ENCODE measurements at regions not wholly inside any gene's neighbourhood (a gene's known extent, or its start where the extent isn't known, plus 50 kb on each side); places are given as distances from the start of the nearest gene placed in this dataset.

DNA sequence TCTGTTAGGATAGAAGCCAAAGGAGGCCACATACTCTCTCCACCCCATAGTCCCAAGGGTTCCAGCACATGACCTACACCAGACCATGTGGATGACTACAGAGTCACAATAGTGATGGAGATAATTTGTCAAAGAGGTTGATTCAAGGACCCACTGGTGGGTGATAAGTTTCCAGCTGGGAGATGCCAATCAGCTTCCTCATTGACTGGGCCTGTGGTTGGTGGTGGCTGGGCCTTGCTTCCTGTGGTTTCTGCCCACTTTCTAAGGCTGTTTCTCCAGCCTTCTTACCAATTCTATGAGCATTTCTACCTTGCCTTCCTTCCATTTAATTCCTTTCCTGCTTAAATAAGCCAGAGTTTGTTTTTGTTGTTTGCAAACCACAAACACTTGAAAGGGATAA lies 95.5 kb upstream of the CPEB2 start:
- Histone ChIP-seq H3K4me1 (no peaks in the 10 kb centered on the region), H3K4me3 (no peak overlapping the region), H3K36me3 (no peaks in the 10 kb centered on the region), H3K9me3 (no peaks in the 10 kb centered on the region), H3K27me3 (no peaks in the 10 kb centered on the region), H3K27ac (no peak overlapping the region)
- TF ChIP-seq, protein P1, sequence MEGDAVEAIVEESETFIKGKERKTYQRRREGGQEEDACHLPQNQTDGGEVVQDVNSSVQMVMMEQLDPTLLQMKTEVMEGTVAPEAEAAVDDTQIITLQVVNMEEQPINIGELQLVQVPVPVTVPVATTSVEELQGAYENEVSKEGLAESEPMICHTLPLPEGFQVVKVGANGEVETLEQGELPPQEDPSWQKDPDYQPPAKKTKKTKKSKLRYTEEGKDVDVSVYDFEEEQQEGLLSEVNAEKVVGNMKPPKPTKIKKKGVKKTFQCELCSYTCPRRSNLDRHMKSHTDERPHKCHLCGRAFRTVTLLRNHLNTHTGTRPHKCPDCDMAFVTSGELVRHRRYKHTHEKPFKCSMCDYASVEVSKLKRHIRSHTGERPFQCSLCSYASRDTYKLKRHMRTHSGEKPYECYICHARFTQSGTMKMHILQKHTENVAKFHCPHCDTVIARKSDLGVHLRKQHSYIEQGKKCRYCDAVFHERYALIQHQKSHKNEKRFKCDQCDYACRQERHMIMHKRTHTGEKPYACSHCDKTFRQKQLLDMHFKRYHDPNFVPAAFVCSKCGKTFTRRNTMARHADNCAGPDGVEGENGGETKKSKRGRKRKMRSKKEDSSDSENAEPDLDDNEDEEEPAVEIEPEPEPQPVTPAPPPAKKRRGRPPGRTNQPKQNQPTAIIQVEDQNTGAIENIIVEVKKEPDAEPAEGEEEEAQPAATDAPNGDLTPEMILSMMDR (IDR thresholded peaks at IDR 0.05), result no peak
- DNase-seq (ENCODE audit: extremely low spot score in 2 of 2), result no peak
- intact Hi-C loops (cut with DNase I), result no loop called here

DNA sequence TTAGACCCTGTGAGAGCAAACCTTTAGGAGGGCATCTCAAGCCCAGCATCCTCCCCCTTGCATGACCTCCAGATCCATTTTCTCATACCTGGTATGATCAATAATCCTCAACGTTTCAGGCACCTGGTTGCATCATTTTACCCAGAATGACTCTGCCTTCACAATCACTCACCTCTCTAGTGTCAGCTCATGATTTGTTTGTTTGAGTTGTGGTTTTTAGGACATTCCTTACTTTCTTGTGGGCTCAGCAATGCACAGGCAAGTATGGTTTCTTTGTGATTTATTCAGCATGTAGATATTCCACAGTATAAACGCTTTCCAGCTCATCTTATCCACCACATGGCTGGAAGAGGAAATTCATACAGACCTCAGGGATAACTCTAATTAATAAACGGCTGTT lies 93.6 kb upstream of the CPEB2 start:
- H3K27ac ChIP-seq, result no peak overlapping the region
- H3K4me3 ChIP-seq, result no peak overlapping the region
- H3K4me1 ChIP-seq, result no peaks in the 10 kb centered on the region
- no peak for DNase-seq (ENCODE audit: extremely low spot score in 2 of 2)
- no peaks in the 10 kb centered on the region for H3K27me3 ChIP-seq
- H3K36me3 ChIP-seq, result no peaks in the 10 kb centered on the region
- no peak for TF ChIP-seq POLR2AphosphoS5 (IDR thresholded peaks at IDR 0.05; ENCODE audit: insufficient read depth in 1 of 2, low read depth in 1 of 2)
- TF ChIP-seq POLR2A (IDR thresholded peaks at IDR 0.05), result no peak
- TF ChIP-seq, protein P1 (IDR thresholded peaks at IDR 0.05), result no peak
- intact Hi-C loops (cut with DNase I), result no loop called here
- H3K9me3 ChIP-seq, result no peaks in the 10 kb centered on the region

DNA sequence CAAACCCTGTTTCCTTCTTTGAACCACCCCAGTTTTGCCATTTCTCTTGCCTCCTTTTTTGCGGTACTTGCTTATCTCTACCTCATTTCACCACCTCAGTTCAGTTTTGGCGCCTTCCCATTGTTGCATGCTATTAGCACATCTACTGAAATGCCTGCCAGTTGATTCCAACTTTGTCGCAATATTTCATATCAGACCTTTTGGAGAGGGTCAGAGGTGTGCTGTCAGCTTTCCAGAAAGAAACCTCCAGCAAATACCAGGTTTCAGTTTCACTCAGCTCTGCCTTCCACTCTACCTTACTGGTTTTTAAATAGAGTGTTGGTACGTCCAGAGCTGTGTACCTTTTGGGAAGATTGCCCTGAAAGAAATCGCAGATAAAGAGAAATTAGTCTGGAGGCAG lies 91.9 kb upstream of the CPEB2 start:
- intact Hi-C loops (cut with DNase I), result no loop called here
- no peak overlapping the region for H3K4me3 ChIP-seq
- H3K9me3 ChIP-seq, result no peaks in the 10 kb centered on the region
- no peaks in the 10 kb centered on the region for H3K27me3 ChIP-seq
- no peak overlapping the region for H3K27ac ChIP-seq
- H3K4me1 ChIP-seq, result no peaks in the 10 kb centered on the region
- DNase-seq (ENCODE audit: extremely low spot score in 2 of 2), result no peak
- no peaks in the 10 kb centered on the region for H3K36me3 ChIP-seq
- TF ChIP-seq POLR2AphosphoS5 (IDR thresholded peaks at IDR 0.05; ENCODE audit: insufficient read depth in 1 of 2, low read depth in 1 of 2) (no peak), POLR2A (IDR thresholded peaks at IDR 0.05) (no peak)
- TF ChIP-seq, protein P1 (IDR thresholded peaks at IDR 0.05), result no peak

DNA sequence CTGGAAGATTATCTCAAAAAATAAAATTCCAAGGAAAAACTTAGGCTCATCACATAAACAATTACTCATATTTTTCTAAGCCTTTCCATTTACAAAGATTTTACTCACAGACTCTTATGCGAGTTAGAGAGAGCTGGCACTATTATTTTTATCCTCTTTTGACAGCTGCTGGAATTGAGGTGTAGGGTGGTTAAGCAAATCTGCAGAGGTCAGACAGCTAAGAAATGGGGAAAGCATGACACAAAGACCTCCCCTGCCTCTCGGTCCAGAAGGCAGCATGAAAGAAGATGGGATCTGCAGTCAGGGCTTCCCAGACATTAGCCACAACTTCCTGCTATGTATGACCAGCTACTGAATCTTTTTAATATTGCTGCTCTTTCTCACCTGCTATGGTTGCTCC lies 89.9 kb upstream of the CPEB2 start:
- Histone ChIP-seq H3K27me3 (no peaks in the 10 kb centered on the region), H3K4me1 (no peaks in the 10 kb centered on the region), H3K27ac (no peak overlapping the region), H3K4me3 (no peak overlapping the region), H3K9me3 (no peaks in the 10 kb centered on the region), H3K36me3 (no peaks in the 10 kb centered on the region)
- intact Hi-C loops (cut with DNase I), result no loop called here
- DNase-seq (ENCODE audit: extremely low spot score in 2 of 2), result no peak
- TF ChIP-seq POLR2AphosphoS5 (IDR thresholded peaks at IDR 0.05; ENCODE audit: insufficient read depth in 1 of 2, low read depth in 1 of 2), result no peak
- TF ChIP-seq POLR2A (IDR thresholded peaks at IDR 0.05), result no peak
- TF ChIP-seq, protein P1 (IDR thresholded peaks at IDR 0.05), result no peak

DNA sequence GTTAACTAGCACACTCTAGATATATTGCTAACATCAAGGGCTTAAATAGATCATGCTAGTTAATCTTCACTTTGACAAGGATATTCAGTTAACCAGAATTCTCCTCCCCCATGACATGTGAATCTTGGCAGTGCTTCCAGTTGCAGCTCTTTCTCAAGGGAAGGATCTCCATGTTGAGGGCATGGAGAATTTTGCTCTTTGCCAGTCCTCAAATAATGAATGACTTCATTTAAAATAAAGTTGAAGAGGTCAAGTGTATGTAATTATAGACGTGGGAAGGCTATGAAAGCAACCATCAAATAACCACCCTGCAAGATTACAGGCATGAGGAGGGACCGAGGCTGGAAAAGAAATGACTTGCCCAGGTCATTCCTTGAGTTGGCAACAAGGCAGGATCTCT lies 87.3 kb upstream of the CPEB2 start:
- no peaks in the 10 kb centered on the region for H3K27me3 ChIP-seq
- intact Hi-C loops (cut with DNase I), result no loop called here
- DNase-seq (ENCODE audit: extremely low spot score in 2 of 2), result no peak
- TF ChIP-seq POLR2AphosphoS5 (IDR thresholded peaks at IDR 0.05; ENCODE audit: insufficient read depth in 1 of 2, low read depth in 1 of 2), result no peak
- no peak for TF ChIP-seq POLR2A (IDR thresholded peaks at IDR 0.05)
- TF ChIP-seq, protein P1 (IDR thresholded peaks at IDR 0.05), result no peak
- H3K4me3 ChIP-seq, result no peak overlapping the region
- no peaks in the 10 kb centered on the region for H3K4me1 ChIP-seq
- no peaks in the 10 kb centered on the region for H3K9me3 ChIP-seq
- H3K27ac ChIP-seq, result no peak overlapping the region
- H3K36me3 ChIP-seq, result no peaks in the 10 kb centered on the region

All from vagina (tissue), 2 donors.